GM12801 (cell line): ENCODE measurements at regions not wholly inside any gene's neighbourhood (a gene's known extent, or its start where the extent isn't known, plus 50 kb on each side); places are given as distances from the start of the nearest gene placed in this dataset.

Source experiments
- TF ChIP-seq, protein P1 (sequence below): IDR thresholded peaks from one replicate; pipeline ENCODE4 v1.5.1; 2011; ENCODE audit warnings: control low read depth; ENCODE audit not compliant: insufficient read length; ENCODE audit errors: extremely low read depth

DNA sequence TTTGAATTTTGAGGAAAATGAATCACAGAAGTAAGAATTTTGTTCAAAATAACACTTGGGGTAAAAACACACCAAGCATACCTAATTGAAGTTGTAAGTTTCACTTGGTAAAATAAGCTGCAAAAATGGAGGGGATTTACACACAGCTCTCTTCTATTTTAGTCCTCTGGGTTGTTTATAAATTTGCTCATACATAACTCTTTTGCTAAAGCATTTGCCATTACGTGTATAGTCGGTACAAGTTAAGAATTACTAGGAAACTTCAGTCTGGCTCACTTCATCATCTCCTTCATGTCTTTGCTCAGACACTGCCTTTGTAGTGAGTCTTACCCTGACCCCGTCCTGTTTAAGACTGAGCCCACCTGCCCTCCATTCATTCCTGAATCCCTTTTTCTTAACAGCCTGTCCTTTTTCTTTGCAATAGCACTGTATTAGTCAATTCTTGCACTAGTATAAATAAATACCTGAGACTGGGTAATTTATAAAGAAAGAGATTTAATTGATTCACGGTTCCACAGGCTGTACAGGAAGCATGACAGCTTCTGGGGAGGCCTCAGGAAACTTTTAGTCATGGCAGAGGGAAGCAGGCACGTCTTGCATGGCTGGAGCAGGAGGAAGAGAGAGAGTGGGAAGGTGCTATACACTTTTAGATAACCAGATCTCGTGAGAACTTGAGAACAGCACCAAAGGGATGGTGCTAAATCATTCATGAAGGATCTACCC is 451.1 kb downstream of the PCNX1 start:
- TF ChIP-seq, protein P1, sequence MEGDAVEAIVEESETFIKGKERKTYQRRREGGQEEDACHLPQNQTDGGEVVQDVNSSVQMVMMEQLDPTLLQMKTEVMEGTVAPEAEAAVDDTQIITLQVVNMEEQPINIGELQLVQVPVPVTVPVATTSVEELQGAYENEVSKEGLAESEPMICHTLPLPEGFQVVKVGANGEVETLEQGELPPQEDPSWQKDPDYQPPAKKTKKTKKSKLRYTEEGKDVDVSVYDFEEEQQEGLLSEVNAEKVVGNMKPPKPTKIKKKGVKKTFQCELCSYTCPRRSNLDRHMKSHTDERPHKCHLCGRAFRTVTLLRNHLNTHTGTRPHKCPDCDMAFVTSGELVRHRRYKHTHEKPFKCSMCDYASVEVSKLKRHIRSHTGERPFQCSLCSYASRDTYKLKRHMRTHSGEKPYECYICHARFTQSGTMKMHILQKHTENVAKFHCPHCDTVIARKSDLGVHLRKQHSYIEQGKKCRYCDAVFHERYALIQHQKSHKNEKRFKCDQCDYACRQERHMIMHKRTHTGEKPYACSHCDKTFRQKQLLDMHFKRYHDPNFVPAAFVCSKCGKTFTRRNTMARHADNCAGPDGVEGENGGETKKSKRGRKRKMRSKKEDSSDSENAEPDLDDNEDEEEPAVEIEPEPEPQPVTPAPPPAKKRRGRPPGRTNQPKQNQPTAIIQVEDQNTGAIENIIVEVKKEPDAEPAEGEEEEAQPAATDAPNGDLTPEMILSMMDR, result no peak

- TF ChIP-seq, protein P1, result no peak
These were observed 452.6 kb downstream of the PCNX1 start for GRCh38 chr14:71359823-71360222.

GRCh38 chr14:71361336-71361735 is 454.1 kb downstream of the PCNX1 start:
- TF ChIP-seq, protein P1, result no peak

- TF ChIP-seq, protein P1, result no peak
These were observed 454.6 kb downstream of the PCNX1 start for GRCh38 chr14:71361874-71362273.

GRCh38 chr14:71362282-71362681 is 455.0 kb downstream of the PCNX1 start:
- TF ChIP-seq, protein P1, result no peak

- TF ChIP-seq, protein P1, result no peak
These were observed 455.8 kb downstream of the PCNX1 start for GRCh38 chr14:71362920-71363584.

DNA sequence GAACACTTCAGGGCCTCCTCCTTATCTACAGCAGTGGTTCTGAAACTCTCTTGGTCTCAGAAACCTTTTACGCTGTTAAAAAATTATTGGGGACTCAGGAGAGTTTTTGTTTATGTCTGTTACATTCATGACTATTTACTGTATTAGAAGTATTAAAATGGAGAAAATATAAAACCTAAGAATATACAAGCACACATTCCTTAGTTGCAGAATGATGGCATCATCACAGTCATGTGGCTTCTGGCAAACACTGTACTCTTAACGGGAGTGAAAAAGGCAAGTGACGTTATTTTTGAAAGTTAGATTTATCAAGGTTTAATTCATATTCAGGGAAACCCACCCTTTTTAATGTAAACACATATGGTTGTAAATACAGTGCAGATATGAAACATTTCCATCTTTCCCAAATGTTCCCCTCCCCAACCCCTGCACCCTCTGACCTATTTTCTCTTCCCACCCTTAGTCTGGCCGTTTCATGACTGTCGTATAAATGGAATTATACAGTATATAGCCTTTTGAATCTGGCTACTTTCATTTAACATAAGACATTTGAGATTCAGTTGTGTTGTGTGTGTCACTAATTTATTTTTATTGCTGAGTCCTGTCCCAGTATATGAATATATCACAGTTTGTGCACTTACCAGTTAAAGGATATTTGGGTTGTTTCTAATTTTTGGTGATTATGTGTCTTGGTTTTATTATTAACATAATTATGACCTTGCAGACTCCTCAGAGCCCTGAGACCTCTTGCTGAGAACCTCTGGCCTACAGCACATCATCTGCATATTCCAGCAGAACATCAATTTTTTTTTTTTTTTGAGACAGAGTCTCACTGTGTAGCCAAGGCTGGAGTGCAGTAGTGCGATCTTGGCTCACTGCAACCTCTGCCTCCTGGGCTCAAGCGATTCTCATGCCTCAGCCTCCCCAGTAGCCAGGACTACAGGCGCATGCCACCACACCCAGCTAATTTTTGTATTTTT is 457.0 kb downstream of the PCNX1 start:
- TF ChIP-seq, protein P1, result no peak
